Panc1 (cell line): ENCODE measurements at regions not wholly inside any gene's neighbourhood (a gene's known extent, or its start where the extent isn't known, plus 50 kb on each side); places are given as distances from the start of the nearest gene placed in this dataset.

Source experiments
- TCF7L2 ChIP-seq: IDR thresholded peaks from 2 replicates; pipeline ENCODE4 v1.6.1; 2011; ENCODE audit warnings: mild to moderate bottlenecking, low read depth, low read length, inconsistent platforms
- TF ChIP-seq, protein P1 (sequence below): fragments of 450-650 bp; IDR thresholded peaks from 2 replicates; pipeline ENCODE4 v1.5.1; 2017; ENCODE audit warnings: mild to moderate bottlenecking

GRCh38 chr15:97623091-97623661 is 337.3 kb upstream of the ARRDC4 start:
- no peak for TF ChIP-seq TCF7L2
- TF ChIP-seq, protein P1, sequence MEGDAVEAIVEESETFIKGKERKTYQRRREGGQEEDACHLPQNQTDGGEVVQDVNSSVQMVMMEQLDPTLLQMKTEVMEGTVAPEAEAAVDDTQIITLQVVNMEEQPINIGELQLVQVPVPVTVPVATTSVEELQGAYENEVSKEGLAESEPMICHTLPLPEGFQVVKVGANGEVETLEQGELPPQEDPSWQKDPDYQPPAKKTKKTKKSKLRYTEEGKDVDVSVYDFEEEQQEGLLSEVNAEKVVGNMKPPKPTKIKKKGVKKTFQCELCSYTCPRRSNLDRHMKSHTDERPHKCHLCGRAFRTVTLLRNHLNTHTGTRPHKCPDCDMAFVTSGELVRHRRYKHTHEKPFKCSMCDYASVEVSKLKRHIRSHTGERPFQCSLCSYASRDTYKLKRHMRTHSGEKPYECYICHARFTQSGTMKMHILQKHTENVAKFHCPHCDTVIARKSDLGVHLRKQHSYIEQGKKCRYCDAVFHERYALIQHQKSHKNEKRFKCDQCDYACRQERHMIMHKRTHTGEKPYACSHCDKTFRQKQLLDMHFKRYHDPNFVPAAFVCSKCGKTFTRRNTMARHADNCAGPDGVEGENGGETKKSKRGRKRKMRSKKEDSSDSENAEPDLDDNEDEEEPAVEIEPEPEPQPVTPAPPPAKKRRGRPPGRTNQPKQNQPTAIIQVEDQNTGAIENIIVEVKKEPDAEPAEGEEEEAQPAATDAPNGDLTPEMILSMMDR: no peak
